HepG2 (cell line): ENCODE measurements at regions not wholly inside any gene's neighbourhood (a gene's known extent, or its start where the extent isn't known, plus 50 kb on each side); places are given as distances from the start of the nearest gene placed in this dataset.

ENCODE experiments used
- BCL6 ChIP-seq: IDR thresholded peaks from 2 replicates; pipeline ENCODE4 v1.6.1; 2016; ENCODE audit warnings: missing genetic modification reagents, missing compliant biosample characterization
- GABPB1 ChIP-seq: IDR thresholded peaks from 2 replicates; pipeline ENCODE4 v1.6.1; 2016; ENCODE audit warnings: mild to moderate bottlenecking, missing genetic modification reagents, moderate library complexity, missing compliant biosample characterization
- KAT7 ChIP-seq: IDR thresholded peaks from 2 replicates; pipeline ENCODE4 v1.6.1; 2018; ENCODE audit warnings: borderline replicate concordance, missing compliant biosample characterization
- POGK ChIP-seq: sonication (generic); formaldehyde crosslinking; conservative IDR thresholded peaks from 2 replicates; pipeline ENCODE4 v1.8.0; 2022; ENCODE audit warnings: mild to moderate bottlenecking, moderate library complexity, missing genetic modification reagents
- RXRA ChIP-seq: sonication (generic); formaldehyde crosslinking; IDR thresholded peaks from 2 replicates; pipeline ENCODE4 v1.5.1; 2020; ENCODE audit warnings: missing genetic modification reagents
- ZBED4 ChIP-seq: sonication (generic); formaldehyde crosslinking; IDR thresholded peaks from 2 replicates; pipeline ENCODE4 v1.4.0; 2020; ENCODE audit warnings: missing genetic modification reagents, borderline replicate concordance
- ZNF441 ChIP-seq: sonication (generic); formaldehyde crosslinking; IDR thresholded peaks from 2 replicates; pipeline ENCODE4 v1.7.0; 2021; ENCODE audit warnings: missing genetic modification reagents, borderline replicate concordance
- ZNF720 ChIP-seq: sonication (generic); formaldehyde crosslinking; IDR thresholded peaks from 2 replicates; pipeline ENCODE4 v1.4.0; 2020; ENCODE audit warnings: missing genetic modification reagents
- ZNF747 ChIP-seq: sonication (generic); formaldehyde crosslinking; IDR thresholded peaks from 2 replicates; pipeline ENCODE4 v1.8.1; 2023; ENCODE audit warnings: missing genetic modification reagents, mild to moderate bottlenecking, borderline replicate concordance

GRCh38 chr7:131076711-131077181 is 250.9 kb upstream of the MKLN1 start (continued):
- peak; percentile 94 for TF ChIP-seq ZBED4 (CRISPR knock-in tag)
- no peak for TF ChIP-seq POGK (CRISPR knock-in tag)
- no peak for TF ChIP-seq ZNF747 (CRISPR knock-in tag)
- no peak for TF ChIP-seq ZNF720 (CRISPR knock-in tag)
- peak; percentile 81 for TF ChIP-seq BCL6 (CRISPR knock-in tag)
- no peak for TF ChIP-seq RXRA (CRISPR knock-in tag)
- TF ChIP-seq ZNF441 (CRISPR knock-in tag), result no peak
- no peak for TF ChIP-seq GABPB1
- TF ChIP-seq KAT7 (CRISPR knock-in tag), result no peak
